Activated naive CD8-positive, alpha-beta T cell treated with anti-CD3 and anti-CD28 coated beads for 36 hours (primary cell): ENCODE measurements at regions not wholly inside any gene's neighbourhood (a gene's known extent, or its start where the extent isn't known, plus 50 kb on each side); places are given as distances from the start of the nearest gene placed in this dataset.

ENCODE experiments used
- DNase-seq: peaks from one replicate; pipeline ENCODE4 v3.0.0; 2021
- H3K27ac Mint-ChIP-seq: one replicate; pipeline ENCODE4 v1.8.0; 2022; ENCODE audit warnings: mild to moderate bottlenecking, moderate library complexity, mixed read lengths
- H3K27me3 Mint-ChIP-seq: one replicate; pipeline ENCODE4 v1.8.0; 2022; ENCODE audit warnings: mild to moderate bottlenecking, mixed read lengths
- H3K36me3 Mint-ChIP-seq: one replicate; pipeline ENCODE4 v1.8.0; 2021; ENCODE audit warnings: mild to moderate bottlenecking, mixed read lengths
- H3K4me1 Mint-ChIP-seq: one replicate; pipeline ENCODE4 v1.8.0; 2021; ENCODE audit warnings: mixed read lengths
- H3K4me3 Mint-ChIP-seq: one replicate; pipeline ENCODE4 v1.8.0; 2022; ENCODE audit warnings: mild to moderate bottlenecking, moderate library complexity, mixed read lengths
- H3K9me3 Mint-ChIP-seq: one replicate; pipeline ENCODE4 v1.8.0; 2022; ENCODE audit warnings: mixed read lengths

DNA sequence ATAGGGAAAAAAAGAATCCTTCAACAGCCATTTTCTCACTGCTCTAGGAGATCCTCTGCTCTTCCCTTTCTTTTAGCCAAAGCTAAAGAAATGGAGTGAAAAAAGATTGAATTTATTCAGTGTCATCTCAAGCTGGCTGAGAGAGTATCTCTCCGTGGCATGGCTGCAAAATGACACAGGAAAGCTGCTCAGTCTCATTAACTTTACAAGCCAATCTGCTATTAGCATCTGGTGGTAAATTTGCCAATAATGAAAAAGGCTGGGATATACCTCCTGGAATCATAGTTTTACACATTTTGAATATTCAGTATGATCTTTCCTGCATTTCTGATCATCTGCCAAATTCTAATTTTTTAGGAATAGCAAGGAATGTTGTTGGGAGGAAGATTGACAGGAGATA lies 176.8 kb upstream of the CHRM3 start:
- no peaks in the 10 kb centered on the region for H3K9me3 Mint-ChIP-seq
- DNase-seq: no peak
- no peak overlapping the region for H3K27ac Mint-ChIP-seq
- no peak overlapping the region for H3K4me3 Mint-ChIP-seq
- no peaks in the 10 kb centered on the region for H3K27me3 Mint-ChIP-seq
- no peaks in the 10 kb centered on the region for H3K4me1 Mint-ChIP-seq
- H3K36me3 Mint-ChIP-seq: no peaks in the 10 kb centered on the region

DNA sequence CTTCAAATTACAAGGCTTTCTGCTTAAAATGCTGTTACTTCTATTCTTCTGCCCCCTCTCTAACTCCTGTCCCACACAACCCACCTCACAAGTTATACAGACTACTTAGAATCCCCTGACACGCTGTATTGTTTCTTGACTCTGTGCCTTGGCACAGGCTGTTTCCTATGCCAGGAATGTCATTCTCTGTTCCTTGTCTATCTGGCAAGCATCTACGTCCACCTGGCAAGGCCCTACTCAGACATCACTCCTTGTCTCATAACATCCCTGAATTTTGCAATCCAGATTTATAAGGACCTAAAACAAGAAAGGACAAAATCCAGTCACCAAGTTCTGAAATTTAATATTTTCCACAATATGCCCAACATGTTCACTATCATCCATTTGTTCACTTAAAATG lies 182.0 kb upstream of the CHRM3 start:
- no peak for DNase-seq
- Mint-ChIP-seq H3K4me3 (no peak overlapping the region), H3K4me1 (no peaks in the 10 kb centered on the region), H3K36me3 (no peaks in the 10 kb centered on the region), H3K9me3 (no peaks in the 10 kb centered on the region), H3K27ac (no peak overlapping the region), H3K27me3 (no peaks in the 10 kb centered on the region)

DNA sequence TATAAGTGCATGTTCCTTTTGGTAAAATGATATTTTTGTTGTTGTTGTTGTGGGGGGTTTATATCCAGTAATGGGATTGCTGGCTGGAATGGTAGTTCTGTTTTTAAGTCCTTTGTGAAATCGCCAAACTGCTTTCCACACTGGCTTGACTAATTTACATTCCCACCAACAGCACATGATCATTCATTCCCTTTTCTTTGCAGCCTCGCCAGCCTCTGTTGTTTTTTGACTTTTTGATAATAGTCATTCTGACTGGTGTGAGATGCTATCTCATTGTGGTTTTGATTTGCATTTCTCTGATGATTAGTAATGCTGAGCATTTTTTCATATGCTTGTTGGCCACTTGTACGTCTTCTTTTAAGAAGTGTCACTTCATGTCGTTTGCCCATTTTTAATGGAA lies 188.5 kb upstream of the CHRM3 start:
- no peaks in the 10 kb centered on the region for H3K36me3 Mint-ChIP-seq
- no peak overlapping the region for H3K27ac Mint-ChIP-seq

DNA sequence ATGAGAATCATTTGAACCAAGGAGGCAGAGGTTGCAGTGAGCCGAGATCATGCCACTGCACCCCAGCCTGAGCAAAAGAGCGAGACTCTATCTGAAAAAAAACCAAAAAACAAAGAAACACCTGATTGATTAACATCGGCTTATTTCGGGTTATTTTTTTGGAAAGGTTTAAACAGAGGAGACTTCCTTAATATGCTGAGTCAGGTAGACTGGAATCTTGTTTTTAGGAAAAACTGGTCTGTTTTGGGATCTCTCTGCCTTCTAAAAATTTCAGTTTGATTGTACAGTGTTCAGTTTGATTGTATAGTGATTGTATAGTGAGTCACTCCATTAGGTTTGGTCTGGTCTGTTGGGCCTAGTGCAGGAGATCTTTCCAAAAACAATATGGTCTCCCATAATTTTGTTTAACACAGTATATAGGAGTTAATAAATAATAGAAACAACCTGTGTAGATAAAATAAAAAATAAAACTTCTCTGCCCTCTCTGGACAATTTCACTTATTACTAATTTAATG lies 196.3 kb upstream of the CHRM3 start:
- H3K27ac Mint-ChIP-seq: no peak overlapping the region
- DNase-seq: no peak
- H3K27me3 Mint-ChIP-seq: no peaks in the 10 kb centered on the region
- no peaks in the 10 kb centered on the region for H3K9me3 Mint-ChIP-seq
- H3K4me3 Mint-ChIP-seq: no peak overlapping the region
- H3K36me3 Mint-ChIP-seq: no peaks in the 10 kb centered on the region
- H3K4me1 Mint-ChIP-seq: no peaks in the 10 kb centered on the region

More for the DNA sequence above, 188.5 kb upstream of the CHRM3 start:
- H3K4me3 Mint-ChIP-seq: no peak overlapping the region
- no peaks in the 10 kb centered on the region for H3K27me3 Mint-ChIP-seq
- DNase-seq: no peak
- no peaks in the 10 kb centered on the region for H3K4me1 Mint-ChIP-seq
- H3K9me3 Mint-ChIP-seq: no peaks in the 10 kb centered on the region

DNA sequence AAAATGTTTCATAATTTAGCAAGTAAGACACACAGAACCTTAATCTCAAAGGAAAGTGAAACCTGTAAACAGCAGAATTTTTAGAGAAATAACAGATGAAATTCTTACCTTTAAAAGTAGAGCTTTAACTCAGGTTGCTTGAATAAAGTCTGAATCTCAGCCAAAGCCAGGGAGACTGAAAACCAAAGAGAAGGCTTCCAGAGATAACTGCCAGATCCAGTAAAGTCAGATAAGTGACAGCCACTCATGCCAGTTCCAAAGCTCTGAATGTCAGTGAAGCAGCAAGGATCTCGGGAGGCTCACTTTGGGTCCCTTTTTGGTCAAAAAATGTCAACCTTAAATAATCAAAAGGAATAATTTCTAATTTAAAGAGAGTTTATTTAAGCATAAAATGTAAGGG lies 199.9 kb upstream of the CHRM3 start:
- H3K9me3 Mint-ChIP-seq: no peaks in the 10 kb centered on the region
- no peak for DNase-seq
- no peak overlapping the region for H3K4me3 Mint-ChIP-seq
- H3K27me3 Mint-ChIP-seq: no peaks in the 10 kb centered on the region
- H3K36me3 Mint-ChIP-seq: no peaks in the 10 kb centered on the region
- H3K27ac Mint-ChIP-seq: no peak overlapping the region
- no peaks in the 10 kb centered on the region for H3K4me1 Mint-ChIP-seq

DNA sequence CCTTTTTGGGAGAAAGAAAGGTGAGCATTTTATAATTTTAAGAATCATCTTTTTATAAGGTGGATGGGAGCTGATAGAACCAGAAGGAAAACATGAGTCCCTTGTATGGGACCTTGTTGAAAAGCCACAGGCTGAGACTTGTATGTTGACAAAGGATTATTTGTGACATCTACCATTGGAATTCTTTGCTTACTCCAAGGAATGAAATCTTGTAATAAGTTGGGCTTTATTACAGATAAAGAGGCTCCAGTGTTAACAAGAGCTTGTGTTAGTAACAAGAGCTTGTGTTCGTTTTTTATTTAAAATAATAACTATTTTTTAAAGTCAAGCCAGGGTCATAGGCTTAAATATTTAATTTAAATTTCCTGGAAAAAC lies 201.1 kb upstream of the CHRM3 start:
- no peaks in the 10 kb centered on the region for H3K4me1 Mint-ChIP-seq

DNA sequence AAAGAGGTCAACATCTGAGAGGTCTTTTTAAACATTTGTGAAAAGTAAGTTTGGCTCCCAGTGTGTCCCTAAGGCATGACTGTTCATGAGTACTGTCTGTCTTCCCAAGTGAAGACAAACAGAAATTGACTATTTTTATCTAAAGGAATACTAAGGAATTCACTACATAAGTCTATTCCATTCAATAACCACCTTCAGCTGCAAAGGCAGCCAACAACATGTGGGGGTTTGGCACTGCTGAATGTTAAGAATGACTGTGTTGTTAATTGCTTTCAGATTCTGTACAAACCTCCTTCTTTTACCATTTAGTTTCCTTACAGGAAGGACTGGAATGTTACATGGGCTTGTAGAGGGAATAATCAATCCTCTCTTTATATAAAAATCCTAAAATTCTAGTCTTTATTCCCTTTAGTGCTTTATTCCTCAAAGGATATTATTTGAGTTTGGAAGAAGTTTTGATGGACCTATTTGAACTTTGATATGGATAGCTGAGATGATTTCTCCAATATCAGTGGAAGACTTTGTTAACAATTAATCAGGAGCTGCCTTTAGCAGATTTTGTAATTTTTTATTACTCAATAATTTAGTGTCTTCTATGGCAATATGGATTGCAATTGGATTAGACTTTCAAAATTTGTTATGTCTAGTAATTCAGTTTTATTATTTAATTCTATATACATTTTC lies 201.7 kb upstream of the CHRM3 start:
- Mint-ChIP-seq H3K4me1 (no peaks in the 10 kb centered on the region), H3K36me3 (no peaks in the 10 kb centered on the region), H3K27me3 (no peaks in the 10 kb centered on the region), H3K9me3 (no peaks in the 10 kb centered on the region), H3K4me3 (no peak overlapping the region), H3K27ac (no peak overlapping the region)
- no peak for DNase-seq

More for the DNA sequence above, 201.1 kb upstream of the CHRM3 start:
- Mint-ChIP-seq H3K36me3 (no peaks in the 10 kb centered on the region), H3K27me3 (no peaks in the 10 kb centered on the region), H3K9me3 (no peaks in the 10 kb centered on the region), H3K27ac (no peak overlapping the region), H3K4me3 (no peak overlapping the region)
- DNase-seq: no peak

DNA sequence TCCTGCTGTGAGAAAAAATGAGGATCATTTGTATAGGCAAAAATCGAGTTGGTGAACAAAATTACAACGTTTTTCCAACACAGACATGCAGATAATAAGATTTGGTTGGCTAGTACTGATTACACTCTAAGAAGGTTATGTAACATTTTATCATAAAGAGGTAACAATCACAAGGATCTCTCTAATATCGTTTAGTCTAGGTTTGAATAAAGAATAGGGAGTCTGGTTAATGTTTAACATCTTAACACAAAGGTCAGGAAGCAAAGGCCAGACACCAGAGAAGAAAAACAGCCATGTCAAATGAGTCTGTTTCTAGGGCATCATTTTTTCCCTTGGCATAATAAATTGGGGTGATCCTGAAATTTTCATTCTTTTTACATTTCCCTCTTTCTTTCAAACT lies 207.4 kb upstream of the CHRM3 start:
- Mint-ChIP-seq H3K36me3 (no peaks in the 10 kb centered on the region), H3K27me3 (no peaks in the 10 kb centered on the region), H3K27ac (no peak overlapping the region)

DNA sequence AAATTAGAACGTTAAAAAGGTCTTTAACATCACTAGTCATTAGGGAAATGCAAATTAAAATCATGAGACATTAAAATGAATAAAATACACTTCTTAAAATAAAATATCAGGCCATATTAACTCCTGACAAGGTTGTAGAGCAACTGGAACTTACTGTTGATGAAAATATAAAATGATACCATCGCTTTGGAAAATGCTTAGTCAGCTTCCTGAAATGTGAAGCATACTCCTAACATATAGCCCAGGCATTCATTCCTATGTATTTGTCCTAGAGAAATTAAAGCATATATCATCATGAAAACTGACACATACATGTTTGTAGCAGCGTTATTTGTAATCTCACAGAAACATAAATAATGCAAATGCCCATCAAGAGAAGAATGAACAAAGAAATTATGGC lies 211.5 kb upstream of the CHRM3 start:
- H3K27ac Mint-ChIP-seq: no peak overlapping the region
- no peaks in the 10 kb centered on the region for H3K27me3 Mint-ChIP-seq
- no peaks in the 10 kb centered on the region for H3K4me1 Mint-ChIP-seq
- DNase-seq: no peak
- peaks cover 1% of the 10 kb centered on the region for H3K9me3 Mint-ChIP-seq
- no peak overlapping the region for H3K4me3 Mint-ChIP-seq
- no peaks in the 10 kb centered on the region for H3K36me3 Mint-ChIP-seq

More for the DNA sequence above, 207.4 kb upstream of the CHRM3 start:
- H3K4me3 Mint-ChIP-seq: no peak overlapping the region
- H3K9me3 Mint-ChIP-seq: peaks cover 1% of the 10 kb centered on the region
- H3K4me1 Mint-ChIP-seq: no peaks in the 10 kb centered on the region
- DNase-seq: no peak

DNA sequence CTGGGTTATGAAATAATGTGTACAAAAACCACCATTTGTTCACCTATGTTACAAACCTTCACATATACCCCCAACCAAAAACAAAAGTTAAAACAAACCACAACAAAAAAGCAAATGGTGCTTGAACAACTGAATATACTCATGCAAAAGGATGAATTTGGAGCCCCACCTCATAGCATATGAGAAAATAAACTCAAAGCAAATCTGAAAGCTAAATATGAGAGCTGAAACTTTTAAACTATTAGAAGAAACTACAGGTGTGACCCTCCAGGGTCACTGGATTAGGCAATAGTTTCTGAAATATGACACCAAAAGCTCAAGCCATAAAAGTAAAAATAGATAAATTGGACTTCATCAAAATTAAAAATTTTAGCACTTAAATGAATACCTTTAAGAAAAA lies 215.5 kb upstream of the CHRM3 start:
- no peaks in the 10 kb centered on the region for H3K27me3 Mint-ChIP-seq
- no peaks in the 10 kb centered on the region for H3K9me3 Mint-ChIP-seq
- no peaks in the 10 kb centered on the region for H3K36me3 Mint-ChIP-seq

DNA sequence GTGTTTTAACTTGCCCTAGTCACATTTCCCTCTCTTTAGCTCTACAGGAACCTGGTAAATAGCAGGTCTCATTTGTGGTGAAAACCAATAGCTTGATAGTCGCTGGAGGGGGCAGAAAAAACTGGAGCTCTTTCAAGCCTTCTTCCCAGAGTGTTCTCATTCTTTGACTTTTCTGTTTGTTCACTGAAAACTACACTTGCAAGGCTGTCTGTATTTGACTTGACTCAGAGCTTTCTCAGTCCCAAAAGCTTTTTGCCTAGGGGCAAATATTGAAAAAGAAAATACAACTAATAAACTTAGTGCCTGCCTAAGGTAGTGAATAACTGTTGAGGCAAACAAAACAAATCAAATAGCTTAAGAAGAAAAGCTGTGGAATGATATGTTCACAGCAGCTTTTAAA lies 217.1 kb upstream of the CHRM3 start:
- Mint-ChIP-seq H3K27ac (no peak overlapping the region), H3K9me3 (no peaks in the 10 kb centered on the region), H3K4me1 (no peaks in the 10 kb centered on the region), H3K4me3 (no peak overlapping the region), H3K27me3 (no peaks in the 10 kb centered on the region), H3K36me3 (no peaks in the 10 kb centered on the region)
- no peak for DNase-seq

More for the DNA sequence above, 215.5 kb upstream of the CHRM3 start:
- DNase-seq: no peak
- Mint-ChIP-seq H3K27ac (no peak overlapping the region), H3K4me1 (no peaks in the 10 kb centered on the region), H3K4me3 (no peak overlapping the region)

DNA sequence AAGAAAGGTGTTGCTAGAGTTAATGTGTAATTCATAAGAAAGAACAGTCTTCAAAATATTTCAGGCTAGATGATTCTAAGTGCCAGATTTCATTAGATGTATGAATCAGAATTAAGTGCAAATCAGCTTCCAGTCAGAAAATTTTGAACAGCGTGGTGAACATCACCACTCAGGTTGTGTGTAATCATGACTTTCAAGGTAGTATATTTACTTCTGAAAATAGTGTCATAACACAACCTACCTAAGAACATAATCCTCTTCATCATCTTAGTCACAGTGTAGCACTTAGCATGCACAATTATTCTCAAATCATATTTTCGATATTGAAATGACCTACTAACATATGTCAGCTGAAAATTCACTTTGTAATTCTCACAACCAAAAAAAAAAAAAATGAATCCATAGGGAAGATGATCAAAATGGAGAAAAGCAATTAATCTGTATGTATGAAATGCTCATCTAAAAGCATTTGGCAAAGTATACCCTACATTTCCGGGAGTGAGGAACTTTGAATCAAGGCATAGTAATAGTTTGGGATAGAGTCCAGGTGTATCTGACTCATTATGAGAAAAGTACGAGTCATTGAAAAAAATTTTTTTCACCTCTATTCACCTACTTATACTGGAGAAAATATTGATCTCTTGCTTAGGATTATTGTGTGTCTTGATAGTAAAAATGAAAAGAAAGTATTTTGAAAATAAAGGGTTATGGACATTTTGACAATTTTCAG lies 221.8 kb upstream of the CHRM3 start:
- Mint-ChIP-seq H3K27me3 (no peaks in the 10 kb centered on the region), H3K27ac (no peak overlapping the region), H3K4me1 (no peaks in the 10 kb centered on the region), H3K36me3 (no peaks in the 10 kb centered on the region), H3K4me3 (no peak overlapping the region), H3K9me3 (no peaks in the 10 kb centered on the region)
- no peak for DNase-seq

DNA sequence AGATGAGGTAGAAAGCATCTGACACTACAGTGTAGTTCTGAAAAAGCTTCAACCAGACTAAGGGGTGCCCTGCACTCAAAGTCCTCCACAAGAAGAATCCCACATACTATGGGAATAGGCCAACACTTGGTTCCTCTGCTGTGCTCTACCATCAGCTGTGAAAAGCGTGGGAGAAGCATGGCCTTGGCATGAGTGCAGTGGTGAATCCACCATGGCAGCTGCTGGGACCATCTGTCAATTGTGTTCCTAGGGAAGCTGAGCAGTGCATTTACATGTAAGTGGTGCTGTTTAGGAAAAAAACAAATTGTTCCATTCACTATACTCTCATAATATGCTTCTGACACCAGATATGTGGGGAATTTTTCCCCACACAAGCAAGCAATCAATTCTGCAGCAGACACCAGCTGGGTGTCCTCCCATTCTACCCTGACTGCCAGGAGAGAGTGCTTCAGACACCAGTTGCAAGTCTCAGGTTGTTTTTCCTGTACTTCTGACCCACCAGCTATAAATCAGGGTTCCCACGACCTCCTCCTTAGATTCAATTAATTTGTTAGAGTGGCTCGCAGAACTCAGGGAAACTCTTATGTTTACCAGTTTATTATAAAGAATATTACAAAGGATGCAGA lies 230.8 kb upstream of the CHRM3 start:
- Mint-ChIP-seq H3K9me3 (no peaks in the 10 kb centered on the region), H3K36me3 (no peaks in the 10 kb centered on the region), H3K27me3 (no peaks in the 10 kb centered on the region), H3K4me3 (no peak overlapping the region), H3K4me1 (no peaks in the 10 kb centered on the region), H3K27ac (no peak overlapping the region)
- no peak for DNase-seq

DNA sequence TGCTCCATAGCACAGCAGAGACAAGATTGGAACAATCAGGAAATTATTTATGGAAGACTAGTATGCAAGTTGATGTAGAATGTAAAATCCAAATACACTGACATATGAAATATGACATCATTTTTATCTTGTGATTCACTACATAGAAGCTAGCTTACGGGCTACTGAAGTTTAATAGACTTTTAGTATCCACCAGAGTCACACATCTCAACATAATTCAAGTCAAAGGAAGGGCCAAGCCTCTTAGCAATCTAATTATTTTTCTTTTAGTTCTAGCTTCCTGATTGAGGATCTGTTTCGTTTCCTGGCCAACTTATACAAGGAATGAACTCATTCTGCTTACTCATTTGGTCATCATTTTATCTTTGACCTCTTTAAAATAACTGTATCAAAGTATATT lies 234.4 kb upstream of the CHRM3 start:
- Mint-ChIP-seq H3K4me3 (no peak overlapping the region), H3K4me1 (no peaks in the 10 kb centered on the region), H3K36me3 (no peaks in the 10 kb centered on the region), H3K27ac (no peak overlapping the region), H3K9me3 (no peaks in the 10 kb centered on the region), H3K27me3 (no peaks in the 10 kb centered on the region)
- DNase-seq: no peak

DNA sequence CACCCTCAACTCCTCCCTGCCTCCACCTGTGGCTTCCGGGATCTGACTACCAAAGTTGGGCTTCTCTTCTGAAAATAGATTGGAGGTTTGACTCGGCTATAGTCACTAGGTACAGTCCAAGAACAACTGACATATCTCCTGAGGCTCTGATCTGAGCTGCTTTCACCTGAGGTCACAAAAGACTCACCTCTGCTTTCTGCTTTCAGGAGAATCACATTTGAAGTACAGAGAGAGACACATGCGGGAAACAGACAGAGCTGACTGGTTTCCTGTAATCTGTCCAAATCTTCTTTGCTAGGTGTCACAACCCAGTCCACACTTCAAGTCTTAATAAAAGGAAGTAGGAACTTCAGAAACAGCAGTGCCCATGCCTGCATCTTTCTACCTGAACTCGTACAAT lies 245.4 kb upstream of the CHRM3 start:
- Mint-ChIP-seq H3K36me3 (no peaks in the 10 kb centered on the region), H3K9me3 (no peaks in the 10 kb centered on the region), H3K27ac (no peak overlapping the region), H3K4me1 (no peaks in the 10 kb centered on the region), H3K4me3 (no peak overlapping the region), H3K27me3 (no peaks in the 10 kb centered on the region)
- DNase-seq: no peak

DNA sequence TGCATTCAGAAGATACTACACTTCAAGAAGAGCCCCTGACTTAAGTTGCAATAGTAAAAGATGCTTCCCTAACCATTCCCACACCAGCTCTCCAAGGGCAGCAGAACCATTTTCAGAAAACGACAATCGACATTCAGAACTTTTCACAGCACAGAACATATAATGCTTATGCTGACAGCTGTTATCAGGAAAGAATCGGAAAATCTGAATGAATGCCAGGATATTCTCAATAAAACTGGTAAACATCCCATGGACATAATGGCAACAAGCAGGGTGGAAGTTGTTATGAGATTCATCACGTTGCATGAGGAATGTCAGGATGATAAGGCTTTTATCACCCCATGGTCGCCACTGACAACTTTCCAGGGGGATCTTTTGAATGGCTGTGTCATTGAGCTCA lies 246.6 kb upstream of the CHRM3 start:
- Mint-ChIP-seq H3K4me3 (no peak overlapping the region), H3K27me3 (no peaks in the 10 kb centered on the region), H3K27ac (no peak overlapping the region), H3K9me3 (peaks cover 4% of the 10 kb centered on the region), H3K36me3 (no peaks in the 10 kb centered on the region), H3K4me1 (no peaks in the 10 kb centered on the region)
- no peak for DNase-seq
